ENCODE measurements at regions not wholly inside any gene's neighbourhood (a gene's known extent, or its start where the extent isn't known, plus 50 kb on each side); places are given as distances from the start of the nearest gene placed in this dataset.

DNA sequence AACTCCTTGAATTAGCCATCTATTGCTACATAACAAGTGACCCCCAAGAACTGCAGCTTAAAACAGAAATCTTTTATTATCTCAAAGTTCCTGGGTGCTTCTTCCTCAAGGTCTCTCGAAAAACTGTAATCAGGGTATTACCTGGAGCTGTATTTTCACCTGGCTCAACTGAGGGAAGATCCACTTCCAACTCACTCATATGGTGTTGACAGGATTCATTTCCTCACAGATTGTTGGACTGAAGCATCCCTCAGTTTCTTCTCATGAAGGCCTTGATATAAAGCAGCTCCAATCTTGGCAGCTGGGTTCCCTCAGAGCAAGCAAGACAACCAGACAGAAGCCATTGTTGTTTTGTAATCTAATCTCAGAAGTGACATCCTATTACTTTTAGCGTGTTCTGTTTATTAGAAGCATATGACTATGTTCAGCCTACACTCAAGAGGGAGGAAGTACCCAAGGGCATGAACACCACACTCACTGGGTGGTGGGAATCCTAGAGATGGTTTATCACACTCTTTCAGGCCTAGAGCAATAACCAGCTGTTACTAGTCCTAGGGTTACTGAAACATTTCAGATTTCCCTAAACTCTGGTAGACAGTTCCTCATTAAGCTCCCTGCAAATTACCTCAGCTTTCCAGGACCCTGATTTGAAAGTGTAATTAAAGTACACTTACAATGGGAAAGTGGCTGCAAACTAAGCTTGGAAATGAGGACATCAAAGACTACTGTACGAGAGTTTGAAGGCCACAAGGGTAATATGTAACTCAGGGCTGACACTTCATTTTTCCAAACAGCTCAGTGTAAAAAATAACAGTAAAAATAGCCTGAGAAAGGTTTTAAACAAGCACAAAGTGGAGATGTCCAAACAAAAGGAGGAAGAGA lies 222.2 kb downstream of the SEC23A start:
- DNase-seq, result no peak
- intact Hi-C loops (cut with DNase I), result no loop called here
- ATAC-seq, result peak; percentile 44 to 78
- Histone ChIP-seq H3K4me1 (peaks cover 26% of the 10 kb centered on the region), H3K9me3 (no peaks in the 10 kb centered on the region), H3K36me3 (no peaks in the 10 kb centered on the region), H3K4me3 (no peak overlapping the region), H3K27ac (no peak overlapping the region), H3K27me3 (ENCODE audit: low read depth) (no peaks in the 10 kb centered on the region)
- TF ChIP-seq, protein P1, sequence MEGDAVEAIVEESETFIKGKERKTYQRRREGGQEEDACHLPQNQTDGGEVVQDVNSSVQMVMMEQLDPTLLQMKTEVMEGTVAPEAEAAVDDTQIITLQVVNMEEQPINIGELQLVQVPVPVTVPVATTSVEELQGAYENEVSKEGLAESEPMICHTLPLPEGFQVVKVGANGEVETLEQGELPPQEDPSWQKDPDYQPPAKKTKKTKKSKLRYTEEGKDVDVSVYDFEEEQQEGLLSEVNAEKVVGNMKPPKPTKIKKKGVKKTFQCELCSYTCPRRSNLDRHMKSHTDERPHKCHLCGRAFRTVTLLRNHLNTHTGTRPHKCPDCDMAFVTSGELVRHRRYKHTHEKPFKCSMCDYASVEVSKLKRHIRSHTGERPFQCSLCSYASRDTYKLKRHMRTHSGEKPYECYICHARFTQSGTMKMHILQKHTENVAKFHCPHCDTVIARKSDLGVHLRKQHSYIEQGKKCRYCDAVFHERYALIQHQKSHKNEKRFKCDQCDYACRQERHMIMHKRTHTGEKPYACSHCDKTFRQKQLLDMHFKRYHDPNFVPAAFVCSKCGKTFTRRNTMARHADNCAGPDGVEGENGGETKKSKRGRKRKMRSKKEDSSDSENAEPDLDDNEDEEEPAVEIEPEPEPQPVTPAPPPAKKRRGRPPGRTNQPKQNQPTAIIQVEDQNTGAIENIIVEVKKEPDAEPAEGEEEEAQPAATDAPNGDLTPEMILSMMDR (IDR thresholded peaks at IDR 0.05), result no peak

DNA sequence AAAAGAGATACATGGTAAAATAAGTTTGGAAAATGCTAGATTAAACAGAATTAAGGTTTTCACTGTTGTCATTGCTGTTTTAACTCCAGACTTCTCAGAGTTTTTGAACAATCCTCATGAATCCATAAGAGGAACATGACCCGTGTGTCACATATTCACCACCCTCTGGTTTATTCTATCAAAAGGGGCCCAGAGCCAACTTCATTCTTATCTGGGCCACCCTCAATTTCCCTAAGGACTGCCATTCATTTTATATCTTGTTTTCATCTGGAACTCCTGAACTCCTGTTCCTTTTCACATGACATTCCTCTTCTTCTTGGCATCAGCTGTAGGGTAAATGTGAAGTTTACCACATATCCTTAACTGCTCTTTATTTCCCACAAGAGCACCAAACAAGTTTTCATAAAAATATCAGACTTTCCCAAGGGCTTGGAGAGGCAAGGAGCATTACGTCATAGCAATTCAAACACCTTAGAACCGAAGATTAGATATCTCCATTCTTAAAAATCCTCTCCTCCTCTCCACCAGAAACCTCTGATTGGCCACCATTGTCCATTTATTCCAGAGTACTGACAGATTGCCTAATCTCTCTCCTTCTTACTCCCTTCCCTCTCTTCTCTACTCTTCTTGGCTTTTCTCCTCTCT lies 225.2 kb downstream of the SEC23A start:
- TF ChIP-seq, protein P1 (IDR thresholded peaks at IDR 0.05), result no peak
- Histone ChIP-seq H3K36me3 (no peaks in the 10 kb centered on the region), H3K27ac (no peak overlapping the region), H3K9me3 (no peaks in the 10 kb centered on the region), H3K4me1 (peaks cover 26% of the 10 kb centered on the region), H3K4me3 (no peak overlapping the region), H3K27me3 (ENCODE audit: low read depth) (no peaks in the 10 kb centered on the region)
- intact Hi-C loops (cut with DNase I), result no loop called here
- no peak for DNase-seq
- ATAC-seq, result no peak

DNA sequence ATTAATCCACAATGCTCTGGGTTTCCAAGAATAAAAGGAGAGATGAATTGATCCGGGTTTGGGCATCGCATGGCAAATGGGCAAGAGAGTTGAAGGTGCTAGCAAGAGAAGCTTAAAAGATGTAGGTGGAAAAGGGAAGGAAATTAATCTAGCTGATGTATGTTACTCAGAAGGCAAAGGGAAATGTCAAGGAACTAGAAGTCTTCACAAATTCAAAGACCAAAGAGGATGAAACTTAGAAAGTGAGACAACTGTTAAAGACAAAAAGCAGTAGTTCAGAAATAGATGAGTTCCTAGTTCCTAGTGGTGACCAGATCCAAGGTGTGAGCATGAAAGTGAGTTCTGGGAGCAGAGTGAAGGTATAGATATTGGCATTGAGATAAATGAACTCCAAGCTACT lies 228.3 kb downstream of the SEC23A start:
- Histone ChIP-seq H3K36me3 (no peaks in the 10 kb centered on the region), H3K9me3 (no peaks in the 10 kb centered on the region), H3K4me3 (no peak overlapping the region), H3K27ac (no peak overlapping the region), H3K27me3 (ENCODE audit: low read depth) (no peaks in the 10 kb centered on the region), H3K4me1 (peaks cover 16% of the 10 kb centered on the region)
- TF ChIP-seq, protein P1 (IDR thresholded peaks at IDR 0.05), result no peak
- ATAC-seq (no peak), DNase-seq (no peak)
- intact Hi-C loops (cut with DNase I), result no loop called here

DNA sequence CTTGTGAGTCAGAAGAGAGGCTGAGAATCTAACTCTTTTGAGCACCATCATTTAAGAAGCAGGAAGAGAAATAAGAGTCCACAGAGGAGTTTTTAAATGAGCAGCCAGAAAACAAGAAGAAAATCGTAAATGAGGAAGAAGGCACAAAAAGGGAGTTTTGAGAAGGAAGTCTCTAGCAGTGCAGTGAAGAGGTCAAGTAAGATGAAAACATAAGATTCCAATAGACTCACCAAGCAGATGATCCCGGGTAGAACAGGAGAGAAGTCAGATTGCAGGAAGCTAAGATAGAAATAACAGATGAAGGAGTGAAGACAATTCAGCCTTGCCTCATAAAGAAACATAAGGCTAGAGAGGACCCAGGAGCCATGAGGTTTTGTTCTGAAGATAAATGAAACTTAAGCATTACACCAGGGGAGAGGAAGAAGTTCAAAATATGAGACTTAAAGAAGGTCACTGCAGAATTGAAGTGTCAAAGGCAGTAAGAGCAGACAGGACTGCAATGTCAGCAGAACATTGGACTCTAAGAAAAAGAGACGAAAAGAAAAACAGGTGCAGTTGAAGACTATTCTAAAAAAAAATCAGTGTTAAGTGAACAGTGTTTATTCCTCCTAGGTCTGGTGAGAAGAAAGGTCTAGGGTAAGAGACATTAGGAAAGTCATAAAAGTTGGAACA lies 229.0 kb downstream of the SEC23A start:
- TF ChIP-seq, protein P1 (IDR thresholded peaks at IDR 0.05), result no peak
- no peak overlapping the region for H3K27ac ChIP-seq
- H3K4me3 ChIP-seq, result no peak overlapping the region
- intact Hi-C loops (cut with DNase I), result no loop called here
- no peaks in the 10 kb centered on the region for H3K27me3 ChIP-seq (ENCODE audit: low read depth)
- peaks cover 15% of the 10 kb centered on the region for H3K4me1 ChIP-seq
- ATAC-seq, result no peak
- H3K36me3 ChIP-seq, result no peaks in the 10 kb centered on the region
- no peaks in the 10 kb centered on the region for H3K9me3 ChIP-seq
- DNase-seq, result no peak

DNA sequence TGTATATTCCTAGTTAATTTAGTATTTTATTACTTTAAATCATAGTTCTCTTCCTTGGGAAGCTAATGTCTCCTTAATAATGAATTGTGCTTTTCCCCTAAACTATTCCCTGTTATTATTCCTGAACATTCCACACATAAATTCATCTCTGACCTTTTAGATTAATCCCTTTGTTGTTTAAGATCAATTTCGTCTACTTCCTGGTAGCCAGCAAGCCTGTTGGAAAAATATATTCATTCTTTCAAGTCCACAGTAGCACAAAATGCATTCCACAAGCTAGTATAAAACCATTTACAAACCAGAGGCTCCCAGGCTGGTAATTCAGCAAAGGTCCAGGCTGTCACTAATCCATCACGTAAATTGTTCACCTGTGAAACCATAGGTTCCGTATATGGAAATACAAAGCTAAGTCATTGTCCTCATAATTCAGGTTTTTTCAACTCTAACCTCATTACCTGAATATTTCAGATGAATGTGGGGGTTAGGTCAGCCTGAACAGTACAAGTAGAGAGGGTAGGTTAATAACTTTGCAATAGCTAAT lies 232.7 kb downstream of the SEC23A start:
- Histone ChIP-seq H3K27me3 (ENCODE audit: low read depth) (no peaks in the 10 kb centered on the region), H3K4me3 (no peak overlapping the region), H3K9me3 (no peaks in the 10 kb centered on the region), H3K36me3 (no peaks in the 10 kb centered on the region), H3K27ac (no peak overlapping the region), H3K4me1 (peaks cover 21% of the 10 kb centered on the region)
- intact Hi-C loops (cut with DNase I), result no loop called here
- no peak for DNase-seq
- ATAC-seq, result no peak
- TF ChIP-seq, protein P1 (IDR thresholded peaks at IDR 0.05), result no peak
